Activated CD4-positive, alpha-beta T cell treated with anti-CD3 and anti-CD28 coated beads, Interleukin-2, amount 10 ng/mL, durations not matched to agents 24 days and 14 days (primary cell): ENCODE measurements at regions not wholly inside any gene's neighbourhood (a gene's known extent, or its start where the extent isn't known, plus 50 kb on each side); places are given as distances from the start of the nearest gene placed in this dataset.
"Not testable (repeated sequence)": the region's sequence is repeated elsewhere in the genome, so short reads cannot be mapped to it uniquely, and the experiment has no call there.

Experiments
- DNase-seq: peaks from one replicate; pipeline ENCODE4 v3.0.0; 2022
- H3K27ac Mint-ChIP-seq: one replicate; pipeline ENCODE4 v1.8.0; 2022; ENCODE audit warnings: mild to moderate bottlenecking, mixed read lengths
- H3K27me3 Mint-ChIP-seq: one replicate; pipeline ENCODE4 v1.8.0; 2022; ENCODE audit warnings: mixed read lengths
- H3K36me3 Mint-ChIP-seq: one replicate; pipeline ENCODE4 v1.8.0; 2022; ENCODE audit warnings: low read depth, mild to moderate bottlenecking, mixed read lengths
- H3K4me1 Mint-ChIP-seq: one replicate; pipeline ENCODE4 v1.8.0; 2021; ENCODE audit warnings: mixed read lengths
- H3K4me3 Mint-ChIP-seq: one replicate; pipeline ENCODE4 v1.8.0; 2022; ENCODE audit warnings: mild to moderate bottlenecking, moderate library complexity, mixed read lengths
- H3K9me3 Mint-ChIP-seq: one replicate; pipeline ENCODE4 v1.8.0; 2021; ENCODE audit warnings: mixed read lengths
- intact Hi-C: fragments of 100-400 bp; cut with micrococcal nuclease; formaldehyde crosslinking; loops from one replicate; pipeline ENCODE4 v1.15.1; 2023

- no peaks in the 10 kb centered on the region for H3K27me3 Mint-ChIP-seq
- no peak overlapping the region for H3K4me3 Mint-ChIP-seq
- DNase-seq: no peak
- no peaks in the 10 kb centered on the region for H3K4me1 Mint-ChIP-seq
- no peaks in the 10 kb centered on the region for H3K36me3 Mint-ChIP-seq
- intact Hi-C loops: no loop called here
- no peak overlapping the region for H3K27ac Mint-ChIP-seq
- peaks cover 6% of the 10 kb centered on the region for H3K9me3 Mint-ChIP-seq
Measured at GRCh38 chr17:53499277-53499676, 323.4 kb upstream of the KIF2B start.

- Mint-ChIP-seq H3K36me3 (no peaks in the 10 kb centered on the region), H3K4me1 (no peaks in the 10 kb centered on the region), H3K27me3 (no peaks in the 10 kb centered on the region), H3K9me3 (peaks cover 6% of the 10 kb centered on the region), H3K4me3 (no peak overlapping the region), H3K27ac (no peak overlapping the region)
- no peak for DNase-seq
- intact Hi-C loops: no loop called here
Measured at GRCh38 chr17:53496356-53496755, 326.4 kb upstream of the KIF2B start.

GRCh38 chr17:53492532-53492931 is 330.2 kb upstream of the KIF2B start:
- Mint-ChIP-seq H3K27me3 (no peaks in the 10 kb centered on the region), H3K4me3 (no peak overlapping the region), H3K9me3 (no peaks in the 10 kb centered on the region), H3K27ac (no peak overlapping the region), H3K36me3 (no peaks in the 10 kb centered on the region), H3K4me1 (no peaks in the 10 kb centered on the region)
- no peak for DNase-seq
- intact Hi-C loops: no loop called here

- H3K4me3 Mint-ChIP-seq: no peak overlapping the region
- DNase-seq: no peak
- no peaks in the 10 kb centered on the region for H3K27me3 Mint-ChIP-seq
- H3K36me3 Mint-ChIP-seq: no peaks in the 10 kb centered on the region
- no peak overlapping the region for H3K27ac Mint-ChIP-seq
- no peaks in the 10 kb centered on the region for H3K4me1 Mint-ChIP-seq
- intact Hi-C loops: no loop called here
- no peaks in the 10 kb centered on the region for H3K9me3 Mint-ChIP-seq
Measured at GRCh38 chr17:53490447-53490968, 332.2 kb upstream of the KIF2B start.

- intact Hi-C loops: no loop called here
- no peaks in the 10 kb centered on the region for H3K4me1 Mint-ChIP-seq
- no peak overlapping the region for H3K27ac Mint-ChIP-seq
- H3K4me3 Mint-ChIP-seq: no peak overlapping the region
- H3K9me3 Mint-ChIP-seq: peaks cover 14% of the 10 kb centered on the region
- no peak for DNase-seq
- H3K36me3 Mint-ChIP-seq: no peaks in the 10 kb centered on the region
- H3K27me3 Mint-ChIP-seq: no peaks in the 10 kb centered on the region
Measured at GRCh38 chr17:53483704-53484103, 339.0 kb upstream of the KIF2B start.

GRCh38 chr17:53475002-53475401 is 347.7 kb upstream of the KIF2B start:
- no peak for DNase-seq
- Mint-ChIP-seq H3K4me3 (no peak overlapping the region), H3K4me1 (no peaks in the 10 kb centered on the region), H3K27me3 (no peaks in the 10 kb centered on the region), H3K36me3 (no peaks in the 10 kb centered on the region), H3K27ac (no peak overlapping the region), H3K9me3 (peaks cover 19% of the 10 kb centered on the region)
- intact Hi-C loops: no loop called here

GRCh38 chr17:53472586-53472985 is 350.1 kb upstream of the KIF2B start:
- no peak overlapping the region for H3K4me3 Mint-ChIP-seq
- H3K27me3 Mint-ChIP-seq: no peaks in the 10 kb centered on the region
- DNase-seq: no peak
- no peaks in the 10 kb centered on the region for H3K4me1 Mint-ChIP-seq
- no peaks in the 10 kb centered on the region for H3K36me3 Mint-ChIP-seq
- intact Hi-C loops: no loop called here
- H3K27ac Mint-ChIP-seq: no peak overlapping the region
- peaks cover 13% of the 10 kb centered on the region for H3K9me3 Mint-ChIP-seq

GRCh38 chr17:53471514-53471913 is 351.2 kb upstream of the KIF2B start:
- Mint-ChIP-seq H3K36me3 (no peaks in the 10 kb centered on the region), H3K27ac (no peak overlapping the region), H3K9me3 (peaks cover 9% of the 10 kb centered on the region), H3K4me1 (no peaks in the 10 kb centered on the region), H3K4me3 (no peak overlapping the region), H3K27me3 (no peaks in the 10 kb centered on the region)
- DNase-seq: no peak
- intact Hi-C loops: no loop called here

- no peak overlapping the region for H3K27ac Mint-ChIP-seq
- H3K36me3 Mint-ChIP-seq: no peaks in the 10 kb centered on the region
- peaks cover 9% of the 10 kb centered on the region for H3K9me3 Mint-ChIP-seq
- intact Hi-C loops: no loop called here
- no peaks in the 10 kb centered on the region for H3K4me1 Mint-ChIP-seq
- DNase-seq: no peak
- H3K27me3 Mint-ChIP-seq: no peaks in the 10 kb centered on the region
- no peak overlapping the region for H3K4me3 Mint-ChIP-seq
Measured at GRCh38 chr17:53470626-53471025, 352.1 kb upstream of the KIF2B start.

- Mint-ChIP-seq H3K36me3 (no peaks in the 10 kb centered on the region), H3K27ac (no peak overlapping the region), H3K4me1 (no peaks in the 10 kb centered on the region), H3K27me3 (no peaks in the 10 kb centered on the region), H3K9me3 (peaks cover 6% of the 10 kb centered on the region), H3K4me3 (no peak overlapping the region)
- intact Hi-C loops: no loop called here
- DNase-seq: no peak
Measured at GRCh38 chr17:53466733-53467132, 356.0 kb upstream of the KIF2B start.

- H3K9me3 Mint-ChIP-seq: not testable (repeated sequence)
Measured at GRCh38 chr17:53464396-53464795, 358.3 kb upstream of the KIF2B start.

GRCh38 chr17:53463363-53463762 is 359.4 kb upstream of the KIF2B start:
- Mint-ChIP-seq H3K36me3 (no peaks in the 10 kb centered on the region), H3K9me3 (peaks cover 10% of the 10 kb centered on the region), H3K27me3 (no peaks in the 10 kb centered on the region), H3K27ac (no peak overlapping the region), H3K4me1 (no peaks in the 10 kb centered on the region), H3K4me3 (no peak overlapping the region)
- intact Hi-C loops: no loop called here
- DNase-seq: no peak

More at GRCh38 chr17:53464396-53464795, 358.3 kb upstream of the KIF2B start:
- H3K27ac Mint-ChIP-seq, H3K27me3 Mint-ChIP-seq, intact Hi-C loops, H3K4me3 Mint-ChIP-seq, H3K36me3 Mint-ChIP-seq, H3K4me1 Mint-ChIP-seq, DNase-seq: not testable (repeated sequence)

- intact Hi-C loops: no loop called here
- no peaks in the 10 kb centered on the region for H3K36me3 Mint-ChIP-seq
- no peak overlapping the region for H3K27ac Mint-ChIP-seq
- H3K4me1 Mint-ChIP-seq: no peaks in the 10 kb centered on the region
- no peak overlapping the region for H3K4me3 Mint-ChIP-seq
- DNase-seq: no peak
- H3K9me3 Mint-ChIP-seq: peaks cover 8% of the 10 kb centered on the region
- no peaks in the 10 kb centered on the region for H3K27me3 Mint-ChIP-seq
Measured at GRCh38 chr17:53462393-53462811, 360.3 kb upstream of the KIF2B start.

GRCh38 chr17:53455943-53456342 is 366.8 kb upstream of the KIF2B start:
- intact Hi-C loops, H3K4me3 Mint-ChIP-seq, H3K27me3 Mint-ChIP-seq, H3K27ac Mint-ChIP-seq, H3K9me3 Mint-ChIP-seq, H3K4me1 Mint-ChIP-seq, H3K36me3 Mint-ChIP-seq, DNase-seq: not testable (repeated sequence)

- Mint-ChIP-seq H3K27me3 (no peaks in the 10 kb centered on the region), H3K4me1 (no peaks in the 10 kb centered on the region)
- no peak for DNase-seq
Measured at GRCh38 chr17:53454337-53454736, 368.4 kb upstream of the KIF2B start.

More at GRCh38 chr17:53454337-53454736, 368.4 kb upstream of the KIF2B start:
- H3K9me3 Mint-ChIP-seq: peaks cover 8% of the 10 kb centered on the region
- H3K27ac Mint-ChIP-seq: no peak overlapping the region
- no peaks in the 10 kb centered on the region for H3K36me3 Mint-ChIP-seq
- intact Hi-C loops: no loop called here
- no peak overlapping the region for H3K4me3 Mint-ChIP-seq
